Keratinocyte (primary cell): ENCODE measurements at regions not wholly inside any gene's neighbourhood (a gene's known extent, or its start where the extent isn't known, plus 50 kb on each side); places are given as distances from the start of the nearest gene placed in this dataset.

Source experiments
- DNase-seq: peaks from one replicate; pipeline ENCODE4 v3.0.0-alpha.2; 2011; ENCODE audit warnings: low read depth, missing footprints, low spot score
- FAIRE-seq: peaks from 2 replicates; lab custom pipeline; 2011; peaks lifted over from hg19 to GRCh38; lab: Jason Lieb, UNC
- H2AFZ ChIP-seq: 2 replicates; pipeline ENCODE4 v1.6.0; 2012; ENCODE audit warnings: low read length, control low read depth, inconsistent platforms; ENCODE audit not compliant: control insufficient read depth
- H3K27ac ChIP-seq: 2 replicates; pipeline ENCODE4 v1.5.1; 2011; ENCODE audit warnings: low read length; ENCODE audit not compliant: control insufficient read depth, insufficient read depth
- H3K27me3 ChIP-seq: 3 replicates; pipeline ENCODE4 v1.6.0; 2011; ENCODE audit warnings: low read length; ENCODE audit not compliant: control insufficient read depth, insufficient read depth; ENCODE audit errors: extremely low read depth
- H3K36me3 ChIP-seq, 2 experiments: 2 replicates in 1 of 2; 3 replicates in 1 of 2; pipeline ENCODE4 v1.5.1; 2011; ENCODE audit warnings: low read length in 2 of 2, mild to moderate bottlenecking in 1 of 2; ENCODE audit not compliant: control insufficient read depth in 2 of 2, insufficient read depth in 2 of 2; ENCODE audit errors: extremely low read depth in 1 of 2
- H3K4me1 ChIP-seq: 3 replicates; pipeline ENCODE4 v1.5.1; 2011; ENCODE audit warnings: low read length; ENCODE audit not compliant: control insufficient read depth, insufficient read depth; ENCODE audit errors: extremely low read depth
- H3K4me2 ChIP-seq: 3 replicates; pipeline ENCODE4 v1.6.0; 2011; ENCODE audit warnings: low read depth, low read length; ENCODE audit not compliant: control insufficient read depth, insufficient read depth; ENCODE audit errors: extremely low read depth
- H3K4me3 ChIP-seq, 3 experiments: fragments of 200-600 bp in 1 of 3; sonication (generic) in 1 of 3; 2 replicates in 2 of 3; 3 replicates in 1 of 3; pipeline ENCODE4 v1.5.1; 2011 to 2016; ENCODE audit warnings: low read length in 3 of 3, mild to moderate bottlenecking in 3 of 3, control low read depth in 2 of 3, inconsistent platforms in 1 of 3, low read depth in 1 of 3, mixed read lengths in 1 of 3, mixed run types in 1 of 3, moderate library complexity in 1 of 3; ENCODE audit not compliant: control insufficient read depth in 2 of 3, insufficient read depth in 2 of 3; ENCODE audit errors: extremely low read depth in 1 of 3
- H3K79me2 ChIP-seq: 2 replicates; pipeline ENCODE4 v1.6.0; 2012; ENCODE audit warnings: low read length; ENCODE audit not compliant: control insufficient read depth, insufficient read depth
- H3K9ac ChIP-seq: 3 replicates; pipeline ENCODE4 v1.6.0; 2011; ENCODE audit warnings: low read length; ENCODE audit not compliant: control insufficient read depth, insufficient read depth; ENCODE audit errors: extremely low read depth
- H3K9me1 ChIP-seq: 3 replicates; pipeline ENCODE4 v1.6.0; 2011; ENCODE audit warnings: low read length; ENCODE audit not compliant: control insufficient read depth, insufficient read depth; ENCODE audit errors: extremely low read depth
- H3K9me3 ChIP-seq: 2 replicates; pipeline ENCODE4 v1.5.1; 2012; ENCODE audit warnings: low read depth, low read length; ENCODE audit not compliant: control insufficient read depth
- H4K20me1 ChIP-seq: 3 replicates; pipeline ENCODE4 v1.6.0; 2011; ENCODE audit warnings: low read length; ENCODE audit not compliant: control insufficient read depth, insufficient read depth; ENCODE audit errors: extremely low read depth
- CTCF ChIP-seq, 3 experiments: IDR thresholded peaks in 1 of 3; conservative IDR thresholded peaks in 1 of 3; optimal IDR thresholded peaks in 1 of 3; 2 replicates in 2 of 3; 3 replicates in 1 of 3; pipeline versions ENCODE3 to v1.5.1; 2011; ENCODE audit warnings: low read length in 3 of 3, mild to moderate bottlenecking in 3 of 3, moderate library complexity in 2 of 3, control low read depth in 1 of 3, inconsistent platforms in 1 of 3; ENCODE audit not compliant: insufficient read depth in 2 of 3; ENCODE audit errors: extremely low read depth in 1 of 3
- EZH2 ChIP-seq: IDR thresholded peaks from one replicate; pipeline ENCODE4 v1.6.1; 2012; ENCODE audit warnings: inconsistent platforms, mild to moderate bottlenecking, low read length, moderate library complexity
- dilution Hi-C: fragments of 300-500 bp; cut with MboI; formaldehyde crosslinking; loops from one replicate; pipeline ENCODE4 v1.7.0; 2020; ENCODE audit warnings: low sequenced_read_pairs; ENCODE audit not compliant: extremely low pct_ligation_motif_present

GRCh38 chr3:124663690-124664089, 66.6 kb upstream of the UMPS start:
- no peaks in the 10 kb centered on the region for H4K20me1 ChIP-seq
- no peaks in the 10 kb centered on the region for H3K9me1 ChIP-seq
- no peak for FAIRE-seq
- H3K27ac ChIP-seq = no peak overlapping the region
- DNase-seq = no peak
- peaks cover 3% of the 10 kb centered on the region for H3K4me1 ChIP-seq
- H3K4me2 ChIP-seq = no peak overlapping the region
- no peak overlapping the region for H2AFZ ChIP-seq
- no peaks in the 10 kb centered on the region for H3K27me3 ChIP-seq
- TF ChIP-seq EZH2 (no peak), CTCF (optimal IDR thresholded peaks at IDR 0.05 in 1 of 3, IDR thresholded peaks at IDR 0.05 in 1 of 3, conservative IDR thresholded peaks at IDR 0.05 in 1 of 3; ENCODE audit: extremely low read depth in 1 of 3, insufficient read depth in 2 of 3, low read length in 3 of 3) (no peak)
- no peaks in the 10 kb centered on the region for H3K36me3 ChIP-seq
- no peak overlapping the region for H3K4me3 ChIP-seq
- no peaks in the 10 kb centered on the region for H3K79me2 ChIP-seq
- dilution Hi-C loops = no loop called here
- H3K9me3 ChIP-seq = no peaks in the 10 kb centered on the region
- H3K9ac ChIP-seq = no peak overlapping the region

DNA sequence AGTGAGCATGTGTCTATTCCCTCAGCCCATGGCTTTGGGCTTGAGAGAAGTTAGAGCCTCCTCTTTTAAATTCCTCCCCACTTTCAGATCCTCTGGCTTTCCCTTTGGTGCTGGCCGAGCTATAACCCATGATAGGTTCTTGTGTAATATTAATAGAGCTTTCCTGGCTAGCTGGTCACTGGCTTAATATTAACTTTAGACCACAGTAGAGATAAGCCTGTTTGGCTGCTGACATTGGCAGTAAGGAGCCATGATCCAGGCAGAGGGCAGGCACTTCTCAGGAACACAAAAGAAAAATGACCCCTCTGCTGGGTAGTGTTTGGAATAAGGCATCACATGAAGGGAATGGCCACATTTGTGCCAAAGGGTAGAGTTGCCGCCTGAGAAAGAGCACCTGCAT, 65.4 kb upstream of the UMPS start:
- Histone ChIP-seq H3K4me3 (no peak overlapping the region), H3K9me3 (no peaks in the 10 kb centered on the region), H3K9ac (no peak overlapping the region), H4K20me1 (no peaks in the 10 kb centered on the region), H3K36me3 (no peaks in the 10 kb centered on the region), H3K4me2 (no peak overlapping the region), H3K27ac (no peak overlapping the region), H3K79me2 (no peaks in the 10 kb centered on the region), H3K9me1 (no peaks in the 10 kb centered on the region), H3K27me3 (no peaks in the 10 kb centered on the region), H3K4me1 (peaks cover 3% of the 10 kb centered on the region), H2AFZ (no peak overlapping the region)
- TF ChIP-seq CTCF (optimal IDR thresholded peaks at IDR 0.05 in 1 of 3, IDR thresholded peaks at IDR 0.05 in 1 of 3, conservative IDR thresholded peaks at IDR 0.05 in 1 of 3; ENCODE audit: extremely low read depth in 1 of 3, insufficient read depth in 2 of 3, low read length in 3 of 3) = no peak
- TF ChIP-seq EZH2 = no peak
- no peak for FAIRE-seq
- dilution Hi-C loops = no loop called here
- no peak for DNase-seq
